Uterus (tissue), 3 donors: ENCODE measurements at regions not wholly inside any gene's neighbourhood (a gene's known extent, or its start where the extent isn't known, plus 50 kb on each side); places are given as distances from the start of the nearest gene placed in this dataset.

Experiments used
- DNase-seq, 2 donors: peaks; one replicate each; pipeline ENCODE4 v3.0.0-alpha.2; 2019 to 2020
- H3K27ac ChIP-seq, 2 donors: fragments of 200-600 bp; sonication (generic); 1 replicate in 1 of 2; 2 replicates in 1 of 2; pipeline ENCODE4 v1.5.1; 2016 to 2018
- H3K27me3 ChIP-seq, 2 donors: fragments of 200-600 bp; sonication (generic); one replicate each; pipeline ENCODE4 v1.5.1; 2018 to 2019; ENCODE audit warnings: control low read depth in 1 of 2
- H3K36me3 ChIP-seq, 2 donors: fragments of 200-600 bp; sonication (generic); one replicate each; pipeline ENCODE4 v1.5.1; 2019; ENCODE audit warnings: control low read depth in 1 of 2
- H3K4me1 ChIP-seq, 2 donors: fragments of 200-600 bp; sonication (generic); one replicate each; pipeline ENCODE4 v1.5.1; 2018 to 2019; ENCODE audit warnings: control low read depth in 1 of 2
- H3K4me3 ChIP-seq, 2 donors: fragments of 200-600 bp; sonication (generic); 1 replicate in 1 of 2; 2 replicates in 1 of 2; pipeline ENCODE4 v1.5.1; 2018 to 2019; ENCODE audit warnings: mild to moderate bottlenecking in 1 of 2
- H3K9me3 ChIP-seq, 2 donors: fragments of 200-600 bp; sonication (generic); one replicate each; pipeline ENCODE4 v1.5.1; 2019; ENCODE audit warnings: control low read depth in 1 of 2
- CTCF ChIP-seq, 4 experiments: fragments of 200-600 bp in 2 of 4; fragments of 450-650 bp in 2 of 4; sonication (generic) in 2 of 4; IDR thresholded peaks; one replicate each; pipeline ENCODE4 v1.5.1; 2016 to 2019; ENCODE audit warnings: antibody characterized with exemption in 4 of 4, mild to moderate bottlenecking in 2 of 4, moderate library complexity in 1 of 4
- POLR2A ChIP-seq, 2 donors: fragments of 450-650 bp; IDR thresholded peaks; one replicate each; pipeline ENCODE4 v1.6.1; 2016; ENCODE audit warnings: antibody characterized with exemption in 2 of 2, mild to moderate bottlenecking in 1 of 2, moderate library complexity in 1 of 2
- intact Hi-C: fragments of 100-400 bp; cut with DNase I; formaldehyde crosslinking; loops from one replicate; pipeline ENCODE4 v1.15.1; 2023; ENCODE audit warnings: low total_unique reads
- donor health status: DM: yes; HTN: yes; CAD: no.

- no peaks in the 10 kb centered on the region for H3K9me3 ChIP-seq
- H3K27me3 ChIP-seq = no peaks in the 10 kb centered on the region
- no peaks in the 10 kb centered on the region for H3K36me3 ChIP-seq
- intact Hi-C loops = no loop called here
- no peaks in the 10 kb centered on the region for H3K4me1 ChIP-seq
- TF ChIP-seq POLR2A (IDR thresholded peaks at IDR 0.05) (no peak), CTCF (IDR thresholded peaks at IDR 0.05) (no peak)
- DNase-seq = no peak
- H3K4me3 ChIP-seq = no peak overlapping the region
- H3K27ac ChIP-seq = no peak overlapping the region
Measured at GRCh38 chr4:15130441-15130840, 128.2 kb downstream of the CPEB2 start.

- no peak overlapping the region for H3K4me3 ChIP-seq
- intact Hi-C loops = no loop called here
- no peaks in the 10 kb centered on the region for H3K36me3 ChIP-seq
- no peaks in the 10 kb centered on the region for H3K4me1 ChIP-seq
- no peak for DNase-seq
- H3K9me3 ChIP-seq = no peaks in the 10 kb centered on the region
- no peaks in the 10 kb centered on the region for H3K27me3 ChIP-seq
- H3K27ac ChIP-seq = no peak overlapping the region
- TF ChIP-seq CTCF (IDR thresholded peaks at IDR 0.05) (no peak), POLR2A (IDR thresholded peaks at IDR 0.05) (no peak)
Measured at GRCh38 chr4:15131551-15131950, 129.3 kb downstream of the CPEB2 start.

DNA sequence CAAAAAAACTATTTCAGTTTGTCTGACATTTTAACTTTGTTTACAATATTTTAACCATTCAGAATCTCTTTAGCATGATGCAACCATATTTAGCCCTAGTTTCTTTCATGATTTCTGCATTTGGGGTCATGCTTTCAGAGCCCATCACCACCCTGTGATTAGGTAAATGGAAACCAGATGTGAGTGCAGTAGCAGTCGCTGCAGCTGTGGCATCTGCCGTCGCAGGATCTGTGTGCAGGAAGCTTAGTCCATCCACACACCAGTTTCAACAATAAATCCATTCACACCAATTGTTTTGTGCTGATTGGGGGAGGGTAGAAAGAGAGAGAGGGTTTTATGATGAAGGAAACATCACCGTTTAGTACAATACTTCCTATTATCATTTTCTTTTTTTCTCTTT lies 130.5 kb downstream of the CPEB2 start:
- Histone ChIP-seq H3K27ac (no peak overlapping the region), H3K4me1 (no peaks in the 10 kb centered on the region), H3K36me3 (no peaks in the 10 kb centered on the region), H3K27me3 (no peaks in the 10 kb centered on the region), H3K4me3 (no peak overlapping the region), H3K9me3 (no peaks in the 10 kb centered on the region)
- TF ChIP-seq CTCF (IDR thresholded peaks at IDR 0.05) = no peak
- TF ChIP-seq POLR2A (IDR thresholded peaks at IDR 0.05) = no peak
- intact Hi-C loops = no loop called here
- DNase-seq = no peak

DNA sequence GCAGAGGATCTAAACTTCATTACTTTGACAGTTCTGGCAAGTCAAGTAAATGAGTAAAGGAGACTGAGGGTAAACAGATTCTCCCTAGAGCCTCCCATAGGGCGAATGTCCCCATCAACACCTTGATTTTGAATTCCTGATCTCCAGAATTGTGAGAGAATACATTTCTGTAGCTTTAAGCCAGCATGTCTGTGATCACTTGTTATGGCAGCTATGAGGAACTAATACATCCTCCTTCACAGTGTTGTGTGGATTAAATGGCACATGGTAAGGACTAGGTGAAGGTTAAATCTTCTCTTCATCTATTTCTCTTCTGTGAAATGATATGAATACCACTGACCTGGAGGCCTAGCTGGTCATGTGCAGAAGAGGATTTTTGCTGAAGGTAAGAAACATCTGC lies 137.3 kb downstream of the CPEB2 start:
- Histone ChIP-seq H3K4me3 (no peak overlapping the region), H3K27me3 (no peaks in the 10 kb centered on the region), H3K9me3 (no peaks in the 10 kb centered on the region), H3K4me1 (no peaks in the 10 kb centered on the region), H3K27ac (no peak overlapping the region), H3K36me3 (no peaks in the 10 kb centered on the region)
- intact Hi-C loops = no loop called here
- no peak for TF ChIP-seq CTCF (IDR thresholded peaks at IDR 0.05)
- TF ChIP-seq POLR2A (IDR thresholded peaks at IDR 0.05) = no peak
- no peak for DNase-seq

GRCh38 chr4:15142201-15142600 lies 139.9 kb downstream of the CPEB2 start:
- H3K27me3 ChIP-seq = no peaks in the 10 kb centered on the region
- no peak overlapping the region for H3K4me3 ChIP-seq
- H3K27ac ChIP-seq = no peak overlapping the region
- no peak for DNase-seq
- H3K4me1 ChIP-seq = no peaks in the 10 kb centered on the region
- no peaks in the 10 kb centered on the region for H3K9me3 ChIP-seq
- no peaks in the 10 kb centered on the region for H3K36me3 ChIP-seq
- TF ChIP-seq CTCF (IDR thresholded peaks at IDR 0.05) (no peak), POLR2A (IDR thresholded peaks at IDR 0.05) (no peak)
- intact Hi-C loops = no loop called here
